Left lung (tissue), 4 donors: ENCODE measurements at regions not wholly inside any gene's neighbourhood (a gene's known extent, or its start where the extent isn't known, plus 50 kb on each side); places are given as distances from the start of the nearest gene placed in this dataset.

Source experiments
- ATAC-seq: fragments of 200-7000 bp; cut with Tn5 transposase; one replicate; pipeline ENCODE4 v1.9.1; 2020; ENCODE audit warnings: moderate library complexity
- DNase-seq, 4 donors: peaks; one replicate each; pipeline ENCODE4 v3.0.0-alpha.2; 2013 to 2020
- H3K27ac ChIP-seq, 2 donors: fragments of 200-600 bp; sonication (generic) in 1 of 2; one replicate each; pipeline versions ENCODE4 v1.5.0 to v1.8.0; 2020 to 2021
- H3K27me3 ChIP-seq, 2 donors: fragments of 200-600 bp; sonication (generic) in 1 of 2; one replicate each; pipeline versions ENCODE4 v1.5.0 to v1.8.0; 2020 to 2021
- H3K36me3 ChIP-seq, 2 donors: fragments of 200-600 bp; sonication (generic) in 1 of 2; one replicate each; pipeline versions ENCODE4 v1.5.0 to v1.8.0; 2020 to 2021
- H3K4me1 ChIP-seq, 2 donors: fragments of 200-600 bp; one replicate each; pipeline ENCODE4 v1.8.0; 2021
- H3K4me3 ChIP-seq, 2 donors: fragments of 200-600 bp; sonication (generic) in 1 of 2; one replicate each; pipeline versions ENCODE4 v1.5.0 to v1.8.0; 2020 to 2021; ENCODE audit warnings: mild to moderate bottlenecking in 1 of 2
- H3K9me3 ChIP-seq, 2 donors: fragments of 200-600 bp; sonication (generic) in 1 of 2; one replicate each; pipeline versions ENCODE4 v1.5.0 to v1.8.0; 2020 to 2021
- intact Hi-C, 2 donors: fragments of 100-400 bp; cut with DNase I; formaldehyde crosslinking; loops; one replicate each; pipeline versions ENCODE4 v1.11.2 to v1.14.2; 2022
- TF ChIP-seq, protein P1 (sequence below), 2 donors: fragments of 200-600 bp; sonication (generic) in 1 of 2; IDR thresholded peaks; one replicate each; pipeline versions ENCODE4 v1.5.0 to v1.8.0; 2021; ENCODE audit warnings: antibody characterized with exemption in 2 of 2
- donor health status: DM: no; HTN: yes; CAD: no.
- donor health status: DM: no; HTN: no; CAD: no.

GRCh38 chr2:118257696-118258095 lies 169.4 kb downstream of the INSIG2 start:
- intact Hi-C loops, result no loop called here
- H3K4me1 ChIP-seq, result no peaks in the 10 kb centered on the region
- DNase-seq (no peak), ATAC-seq (no peak)
- TF ChIP-seq, protein P1, sequence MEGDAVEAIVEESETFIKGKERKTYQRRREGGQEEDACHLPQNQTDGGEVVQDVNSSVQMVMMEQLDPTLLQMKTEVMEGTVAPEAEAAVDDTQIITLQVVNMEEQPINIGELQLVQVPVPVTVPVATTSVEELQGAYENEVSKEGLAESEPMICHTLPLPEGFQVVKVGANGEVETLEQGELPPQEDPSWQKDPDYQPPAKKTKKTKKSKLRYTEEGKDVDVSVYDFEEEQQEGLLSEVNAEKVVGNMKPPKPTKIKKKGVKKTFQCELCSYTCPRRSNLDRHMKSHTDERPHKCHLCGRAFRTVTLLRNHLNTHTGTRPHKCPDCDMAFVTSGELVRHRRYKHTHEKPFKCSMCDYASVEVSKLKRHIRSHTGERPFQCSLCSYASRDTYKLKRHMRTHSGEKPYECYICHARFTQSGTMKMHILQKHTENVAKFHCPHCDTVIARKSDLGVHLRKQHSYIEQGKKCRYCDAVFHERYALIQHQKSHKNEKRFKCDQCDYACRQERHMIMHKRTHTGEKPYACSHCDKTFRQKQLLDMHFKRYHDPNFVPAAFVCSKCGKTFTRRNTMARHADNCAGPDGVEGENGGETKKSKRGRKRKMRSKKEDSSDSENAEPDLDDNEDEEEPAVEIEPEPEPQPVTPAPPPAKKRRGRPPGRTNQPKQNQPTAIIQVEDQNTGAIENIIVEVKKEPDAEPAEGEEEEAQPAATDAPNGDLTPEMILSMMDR (IDR thresholded peaks at IDR 0.05), result no peak
- H3K27me3 ChIP-seq, result peaks cover 0 to 3% of the 10 kb centered on the region in 2 donors
- H3K4me3 ChIP-seq, result no peak overlapping the region
- no peaks in the 10 kb centered on the region for H3K9me3 ChIP-seq
- no peaks in the 10 kb centered on the region for H3K36me3 ChIP-seq
- no peak overlapping the region for H3K27ac ChIP-seq

GRCh38 chr2:118255771-118256372 lies 167.6 kb downstream of the INSIG2 start:
- H3K9me3 ChIP-seq, result no peaks in the 10 kb centered on the region
- intact Hi-C loops, result no loop called here

GRCh38 chr2:118255301-118255700 lies 167.0 kb downstream of the INSIG2 start:
- intact Hi-C loops, result no loop called here
- TF ChIP-seq, protein P1 (IDR thresholded peaks at IDR 0.05), result no peak
- no peak for DNase-seq

More at GRCh38 chr2:118255771-118256372, 167.6 kb downstream of the INSIG2 start:
- ATAC-seq, result no peak
- Histone ChIP-seq H3K4me1 (no peaks in the 10 kb centered on the region), H3K36me3 (no peaks in the 10 kb centered on the region), H3K4me3 (no peak overlapping the region), H3K27ac (no peak overlapping the region), H3K27me3 (peaks cover 0 to 3% of the 10 kb centered on the region in 2 donors)
- TF ChIP-seq, protein P1 (IDR thresholded peaks at IDR 0.05), result no peak
- DNase-seq, result no peak

GRCh38 chr2:118254116-118254515 lies 165.8 kb downstream of the INSIG2 start:
- Histone ChIP-seq H3K27ac (no peak overlapping the region), H3K4me3 (no peak overlapping the region), H3K36me3 (no peaks in the 10 kb centered on the region), H3K4me1 (no peaks in the 10 kb centered on the region), H3K9me3 (no peaks in the 10 kb centered on the region), H3K27me3 (no peaks in the 10 kb centered on the region)
- intact Hi-C loops, result no loop called here
- ATAC-seq (no peak), DNase-seq (no peak)
- TF ChIP-seq, protein P1 (IDR thresholded peaks at IDR 0.05), result no peak

More at GRCh38 chr2:118255301-118255700, 167.0 kb downstream of the INSIG2 start:
- H3K27ac ChIP-seq, result no peak overlapping the region
- peaks cover 0 to 3% of the 10 kb centered on the region in 2 donors for H3K27me3 ChIP-seq
- ATAC-seq, result no peak
- no peaks in the 10 kb centered on the region for H3K9me3 ChIP-seq
- H3K4me3 ChIP-seq, result no peak overlapping the region
- H3K36me3 ChIP-seq, result no peaks in the 10 kb centered on the region
- no peaks in the 10 kb centered on the region for H3K4me1 ChIP-seq

GRCh38 chr2:118251427-118251826 lies 163.2 kb downstream of the INSIG2 start:
- DNase-seq, result no peak
- intact Hi-C loops, result no loop called here
- H3K4me1 ChIP-seq, result no peaks in the 10 kb centered on the region
- H3K36me3 ChIP-seq, result no peaks in the 10 kb centered on the region
- H3K9me3 ChIP-seq, result no peaks in the 10 kb centered on the region
- H3K27ac ChIP-seq, result no peak overlapping the region
- no peaks in the 10 kb centered on the region for H3K27me3 ChIP-seq
- TF ChIP-seq, protein P1 (IDR thresholded peaks at IDR 0.05), result no peak
- no peak for ATAC-seq
- H3K4me3 ChIP-seq, result no peak overlapping the region
